Testis (tissue), 2 donors: ENCODE measurements at regions not wholly inside any gene's neighbourhood (a gene's known extent, or its start where the extent isn't known, plus 50 kb on each side); places are given as distances from the start of the nearest gene placed in this dataset.

Experiments used
- POLR2A ChIP-seq: fragments of 450-650 bp; IDR thresholded peaks from one replicate; pipeline ENCODE4 v1.6.1; 2017; ENCODE audit warnings: antibody characterized with exemption, mild to moderate bottlenecking, moderate library complexity
- TF ChIP-seq, protein P1 (sequence below), 3 experiments: fragments of 450-650 bp in 2 of 3; fragments of 200-600 bp in 1 of 3; sonication (generic) in 1 of 3; IDR thresholded peaks; one replicate each; pipeline ENCODE4 v1.5.1; 2016 to 2019; ENCODE audit warnings: antibody characterized with exemption in 3 of 3, mild to moderate bottlenecking in 2 of 3, moderate library complexity in 1 of 3

DNA sequence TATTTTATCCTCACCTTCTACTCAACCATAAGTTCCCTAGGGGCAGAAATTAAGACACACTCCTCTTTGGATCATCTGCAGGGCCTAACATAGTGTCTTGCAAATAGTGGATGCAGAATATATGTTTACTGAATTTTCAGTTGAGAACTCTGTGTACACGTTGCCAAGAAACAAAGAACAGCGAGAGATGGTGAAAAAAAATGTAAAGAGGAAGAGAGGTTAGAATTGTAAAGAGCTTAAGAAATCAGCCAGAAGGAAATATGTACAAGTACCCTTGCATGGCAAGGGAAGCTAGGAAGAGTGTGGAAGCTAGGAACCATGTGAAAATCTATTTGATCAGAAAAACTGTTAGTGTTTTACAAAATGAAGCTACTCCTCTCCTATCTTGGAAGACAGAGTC lies 431.0 kb downstream of the SMARCA1 start:
- TF ChIP-seq, protein P1, sequence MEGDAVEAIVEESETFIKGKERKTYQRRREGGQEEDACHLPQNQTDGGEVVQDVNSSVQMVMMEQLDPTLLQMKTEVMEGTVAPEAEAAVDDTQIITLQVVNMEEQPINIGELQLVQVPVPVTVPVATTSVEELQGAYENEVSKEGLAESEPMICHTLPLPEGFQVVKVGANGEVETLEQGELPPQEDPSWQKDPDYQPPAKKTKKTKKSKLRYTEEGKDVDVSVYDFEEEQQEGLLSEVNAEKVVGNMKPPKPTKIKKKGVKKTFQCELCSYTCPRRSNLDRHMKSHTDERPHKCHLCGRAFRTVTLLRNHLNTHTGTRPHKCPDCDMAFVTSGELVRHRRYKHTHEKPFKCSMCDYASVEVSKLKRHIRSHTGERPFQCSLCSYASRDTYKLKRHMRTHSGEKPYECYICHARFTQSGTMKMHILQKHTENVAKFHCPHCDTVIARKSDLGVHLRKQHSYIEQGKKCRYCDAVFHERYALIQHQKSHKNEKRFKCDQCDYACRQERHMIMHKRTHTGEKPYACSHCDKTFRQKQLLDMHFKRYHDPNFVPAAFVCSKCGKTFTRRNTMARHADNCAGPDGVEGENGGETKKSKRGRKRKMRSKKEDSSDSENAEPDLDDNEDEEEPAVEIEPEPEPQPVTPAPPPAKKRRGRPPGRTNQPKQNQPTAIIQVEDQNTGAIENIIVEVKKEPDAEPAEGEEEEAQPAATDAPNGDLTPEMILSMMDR (IDR thresholded peaks at IDR 0.05): no peak
- TF ChIP-seq POLR2A: no peak
